Upper lobe of right lung (tissue), 1 donor: ENCODE measurements at regions not wholly inside any gene's neighbourhood (a gene's known extent, or its start where the extent isn't known, plus 50 kb on each side); places are given as distances from the start of the nearest gene placed in this dataset.

Experiments
- ATAC-seq: fragments of 200-7000 bp; cut with Tn5 transposase; one replicate; pipeline ENCODE4 v1.9.1; 2020; ENCODE audit warnings: mild to moderate bottlenecking, moderate library complexity
- DNase-seq: peaks from one replicate; pipeline ENCODE4 v3.0.0-alpha.2; 2020
- H3K27ac ChIP-seq: fragments of 200-600 bp; one replicate; pipeline ENCODE4 v1.8.0; 2022
- H3K27me3 ChIP-seq: fragments of 200-600 bp; one replicate; pipeline ENCODE4 v1.8.0; 2022; ENCODE audit warnings: mild to moderate bottlenecking
- H3K36me3 ChIP-seq: fragments of 200-600 bp; one replicate; pipeline ENCODE4 v1.8.0; 2022
- H3K4me1 ChIP-seq: fragments of 200-600 bp; one replicate; pipeline ENCODE4 v1.8.0; 2022
- H3K4me3 ChIP-seq: fragments of 200-600 bp; one replicate; pipeline ENCODE4 v1.8.0; 2022; ENCODE audit warnings: mild to moderate bottlenecking
- H3K9me3 ChIP-seq: fragments of 200-600 bp; one replicate; pipeline ENCODE4 v1.8.0; 2022
- CTCF ChIP-seq: fragments of 200-600 bp; IDR thresholded peaks from one replicate; pipeline ENCODE4 v1.8.0; 2022; ENCODE audit warnings: antibody characterized with exemption
- intact Hi-C: fragments of 100-400 bp; cut with DNase I; formaldehyde crosslinking; loops from one replicate; pipeline ENCODE4 v1.11.0; 2022
- donor health status: DM: no; HTN: yes; CAD: no; lungs with severe emphysema.

- Histone ChIP-seq H3K36me3 (no peaks in the 10 kb centered on the region), H3K4me3 (no peak overlapping the region), H3K9me3 (no peaks in the 10 kb centered on the region), H3K4me1 (no peaks in the 10 kb centered on the region), H3K27me3 (no peaks in the 10 kb centered on the region), H3K27ac (no peak overlapping the region)
- peak; percentile 2 for DNase-seq
- intact Hi-C loops: no loop called here
- no peak for TF ChIP-seq CTCF
- ATAC-seq: no peak
These were observed 174.4 kb upstream of the NECTIN1 start for GRCh38 chr11:119903389-119903788.

- ATAC-seq (no peak), DNase-seq (no peak)
- no peaks in the 10 kb centered on the region for H3K4me1 ChIP-seq
- intact Hi-C loops: no loop called here
- H3K27ac ChIP-seq: no peak overlapping the region
- no peak overlapping the region for H3K4me3 ChIP-seq
- no peaks in the 10 kb centered on the region for H3K27me3 ChIP-seq
- no peak for TF ChIP-seq CTCF
- no peaks in the 10 kb centered on the region for H3K9me3 ChIP-seq
- no peaks in the 10 kb centered on the region for H3K36me3 ChIP-seq
These were observed 173.7 kb upstream of the NECTIN1 start for GRCh38 chr11:119902656-119903231.

- Histone ChIP-seq H3K9me3 (no peaks in the 10 kb centered on the region), H3K4me1 (no peaks in the 10 kb centered on the region), H3K4me3 (no peak overlapping the region), H3K27me3 (no peaks in the 10 kb centered on the region), H3K27ac (no peak overlapping the region), H3K36me3 (no peaks in the 10 kb centered on the region)
- no peak for TF ChIP-seq CTCF
- intact Hi-C loops: no loop called here
- ATAC-seq (no peak), DNase-seq (no peak)
These were observed 172.9 kb upstream of the NECTIN1 start for GRCh38 chr11:119901657-119902577.

GRCh38 chr11:119899997-119900396 lies 171.0 kb upstream of the NECTIN1 start:
- no peak for TF ChIP-seq CTCF
- intact Hi-C loops: no loop called here
- H3K27ac ChIP-seq: no peak overlapping the region
- DNase-seq: peak; percentile 2
- H3K9me3 ChIP-seq: no peaks in the 10 kb centered on the region
- H3K36me3 ChIP-seq: no peaks in the 10 kb centered on the region
- H3K27me3 ChIP-seq: peaks cover 2% of the 10 kb centered on the region
- H3K4me3 ChIP-seq: no peak overlapping the region
- ATAC-seq: no peak
- no peaks in the 10 kb centered on the region for H3K4me1 ChIP-seq

GRCh38 chr11:119897576-119897975 lies 168.6 kb upstream of the NECTIN1 start:
- DNase-seq (peak; percentile 38), ATAC-seq (no peak)
- intact Hi-C loops: no loop called here
- Histone ChIP-seq H3K4me1 (no peaks in the 10 kb centered on the region), H3K27ac (no peak overlapping the region), H3K4me3 (no peak overlapping the region), H3K9me3 (no peaks in the 10 kb centered on the region), H3K36me3 (no peaks in the 10 kb centered on the region), H3K27me3 (peaks cover 4% of the 10 kb centered on the region)
- no peak for TF ChIP-seq CTCF
